GM18858 (cell line): ENCODE measurements at regions not wholly inside any gene's neighbourhood (a gene's known extent, or its start where the extent isn't known, plus 50 kb on each side); places are given as distances from the start of the nearest gene placed in this dataset.
"Not testable (repeated sequence)": the region's sequence is repeated elsewhere in the genome, so short reads cannot be mapped to it uniquely, and the experiment has no call there.

Source experiments
- ATAC-seq: cut with Tn5 transposase; IDR thresholded peaks from one replicate; pipeline ENCODE4 v1.9.1; 2021; ENCODE audit not compliant: unreplicated experiment

DNA sequence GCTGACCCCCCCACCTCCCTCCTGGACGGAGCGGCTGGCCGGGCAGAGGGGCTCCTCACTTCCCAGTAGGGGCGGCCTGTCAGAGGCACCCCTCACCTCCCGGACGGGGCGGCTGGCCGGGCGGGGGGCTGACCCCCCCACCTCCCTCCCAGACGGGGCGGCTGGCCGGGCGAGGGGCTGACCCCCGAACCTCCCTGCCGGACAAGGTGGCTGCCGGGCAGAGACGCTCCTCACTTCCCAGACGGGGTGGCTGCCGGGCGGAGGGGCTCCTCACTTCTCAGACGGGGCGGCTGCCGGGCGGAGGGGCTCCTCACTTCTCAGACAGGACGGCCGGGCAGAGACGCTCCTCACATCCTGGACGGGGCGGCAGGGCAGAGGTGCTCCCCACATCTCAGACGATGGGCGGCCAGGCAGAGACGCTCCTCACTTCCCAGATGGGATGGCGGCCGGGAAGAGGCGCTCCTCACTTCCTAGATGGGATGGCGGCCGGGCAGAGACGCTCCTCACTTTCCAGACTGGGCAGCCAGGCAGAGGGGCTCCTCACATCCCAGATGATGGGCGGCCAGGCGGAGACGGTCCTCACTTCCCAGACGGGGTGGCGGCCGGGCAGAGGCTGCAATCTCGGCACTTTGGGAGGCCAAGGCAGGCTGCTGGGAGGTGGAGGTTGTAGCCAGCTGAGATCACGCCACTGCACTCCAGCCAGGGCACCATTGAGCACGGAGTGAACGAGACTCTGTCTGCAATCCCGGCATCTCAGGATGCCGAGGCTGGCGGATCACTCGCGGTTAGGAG lies 66.2 kb upstream of the PAPPA2 start:
- ATAC-seq = not testable (repeated sequence)

- ATAC-seq = no peak
Observed at GRCh38 chr1:176391621-176392020, 71.4 kb upstream of the PAPPA2 start.

- no peak for ATAC-seq
Observed at GRCh38 chr1:176384841-176385240, 78.1 kb upstream of the PAPPA2 start.

DNA sequence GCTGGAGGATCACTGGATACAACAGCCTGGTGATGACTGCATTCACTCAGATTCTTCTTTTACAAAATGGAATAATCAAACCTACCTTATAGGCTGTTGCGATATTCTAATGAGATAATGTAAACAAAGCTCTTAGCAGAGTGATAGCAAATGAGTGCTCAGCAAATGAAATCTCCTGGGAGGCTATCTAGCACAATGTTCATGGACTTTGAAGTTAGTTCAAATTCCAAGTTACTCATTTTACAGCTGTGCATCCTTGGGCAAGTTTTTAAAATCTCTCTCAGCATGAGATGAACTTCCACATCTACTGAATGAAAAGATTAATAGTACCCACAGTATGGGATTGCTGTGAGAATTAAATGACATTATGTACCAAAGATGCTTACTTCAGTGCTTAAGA lies 80.8 kb upstream of the PAPPA2 start:
- no peak for ATAC-seq

DNA sequence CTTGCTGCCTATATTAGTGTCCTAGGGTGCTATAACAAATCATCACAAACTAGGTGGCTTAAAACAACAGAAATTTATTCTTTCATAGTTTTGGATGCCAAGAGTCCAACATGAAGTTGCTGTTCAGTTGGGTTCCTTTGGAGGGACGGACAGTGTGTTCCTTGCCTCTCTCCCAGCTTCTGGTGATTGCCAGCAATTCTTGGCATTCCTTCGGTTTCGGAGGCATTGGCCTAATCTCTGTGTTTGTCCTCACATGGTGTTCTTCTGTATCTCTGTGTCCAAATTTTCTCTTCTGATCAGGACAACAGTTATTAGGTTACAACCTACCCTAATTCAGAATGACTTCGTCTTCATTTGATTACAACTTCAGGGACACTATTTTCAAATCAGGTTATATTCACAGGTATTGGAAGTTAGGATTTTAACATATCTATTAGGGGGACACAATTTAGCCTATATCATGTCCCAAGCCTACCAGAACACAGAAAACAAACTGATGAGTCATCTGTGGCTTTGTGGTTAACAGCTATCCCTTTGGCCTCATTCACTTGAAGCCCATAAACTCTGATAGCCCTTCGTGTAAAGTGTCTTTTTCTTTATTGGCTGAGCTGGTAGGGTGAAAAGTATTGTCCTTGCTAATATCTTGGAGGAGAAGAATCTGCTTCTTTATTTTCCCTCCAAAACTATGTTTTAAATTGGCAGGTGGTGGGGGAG lies 83.2 kb upstream of the PAPPA2 start:
- ATAC-seq = no peak

- ATAC-seq = peak; percentile 79
Observed at GRCh38 chr1:176374967-176375569, 87.9 kb upstream of the PAPPA2 start.

- no peak for ATAC-seq
Observed at GRCh38 chr1:176364236-176364905, 98.6 kb upstream of the PAPPA2 start.

GRCh38 chr1:176349135-176349715 lies 113.8 kb upstream of the PAPPA2 start:
- not testable (repeated sequence) for ATAC-seq

- ATAC-seq = no peak
Observed at GRCh38 chr1:176341656-176342055, 121.3 kb upstream of the PAPPA2 start.

GRCh38 chr1:176338877-176339276 lies 124.1 kb upstream of the PAPPA2 start:
- ATAC-seq = no peak

- no peak for ATAC-seq
Observed at GRCh38 chr1:176330782-176331181, 123.7 kb upstream of the COP1 start.

GRCh38 chr1:176325664-176326063 lies 118.6 kb upstream of the COP1 start:
- no peak for ATAC-seq

DNA sequence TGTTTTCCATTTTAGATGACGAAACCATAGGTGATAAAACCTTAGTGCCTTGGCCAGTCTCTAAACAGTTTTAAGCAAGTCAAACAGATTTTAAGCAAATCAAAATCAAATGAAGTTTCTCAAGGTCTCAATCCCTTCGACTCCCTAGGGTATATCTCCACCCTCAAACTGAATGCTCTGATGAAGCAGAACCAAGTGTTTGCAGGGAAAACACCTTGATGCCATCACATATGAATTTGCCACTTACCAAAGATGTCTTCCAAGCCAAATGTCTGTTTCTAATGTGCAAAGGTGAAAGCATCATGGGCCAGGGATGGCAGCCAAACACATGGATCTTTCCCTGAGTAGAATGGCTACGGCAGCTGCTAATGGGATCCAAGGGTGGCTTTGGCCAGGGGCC lies 116.4 kb upstream of the COP1 start:
- ATAC-seq = no peak

DNA sequence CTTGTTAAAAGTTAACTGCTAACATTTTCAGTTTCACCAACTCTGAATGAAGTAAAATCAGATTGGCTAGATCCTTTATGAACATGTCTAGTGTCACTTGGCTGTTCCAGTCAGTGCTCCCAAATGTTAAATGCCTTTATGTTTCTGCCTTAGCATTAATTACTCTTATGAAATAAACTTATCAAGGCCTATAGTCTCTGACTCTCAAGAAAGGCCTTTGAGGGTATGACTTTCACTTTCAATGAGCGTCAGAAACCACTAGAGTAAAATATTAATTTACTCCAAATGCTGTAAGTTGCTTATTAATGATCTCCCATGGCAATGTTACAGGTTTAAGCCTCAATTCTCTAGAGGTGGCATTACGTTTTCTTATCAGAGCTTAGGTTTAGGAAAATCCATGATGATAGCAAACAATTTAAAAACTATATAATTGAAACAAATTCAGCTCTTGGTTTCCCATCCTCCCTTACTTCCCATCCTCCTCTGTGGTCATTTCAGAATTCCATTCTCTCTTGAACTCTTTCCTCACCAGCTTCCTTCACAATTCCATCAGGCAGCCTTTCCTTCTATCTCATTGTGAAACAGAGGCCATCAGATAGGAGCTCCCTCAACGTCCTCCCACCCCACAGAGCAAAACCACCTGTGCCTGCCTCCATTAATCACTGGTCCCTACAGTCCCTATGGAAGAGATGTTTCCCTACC lies 108.6 kb upstream of the COP1 start:
- peak; percentile 66 for ATAC-seq

DNA sequence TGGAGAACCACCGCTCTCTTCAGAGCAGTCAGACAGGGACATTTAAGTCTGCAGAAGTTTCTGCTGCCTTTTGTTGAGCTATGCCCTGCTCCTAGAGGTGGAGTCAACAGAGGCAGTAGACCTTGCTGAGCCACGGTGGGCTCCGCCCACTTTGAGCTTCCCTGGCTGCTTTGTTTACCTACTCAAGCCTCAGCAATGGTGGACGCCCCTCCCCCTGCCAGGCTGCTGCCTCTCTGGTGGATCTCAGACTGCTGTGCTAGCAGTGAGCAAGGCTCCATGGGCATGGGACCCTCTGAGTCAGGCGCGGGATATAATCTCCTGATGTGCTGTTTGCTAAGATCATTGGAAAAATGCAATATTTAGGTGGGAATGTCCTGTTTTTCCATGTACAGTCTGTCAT lies 89.5 kb upstream of the COP1 start:
- ATAC-seq = not testable (repeated sequence)

DNA sequence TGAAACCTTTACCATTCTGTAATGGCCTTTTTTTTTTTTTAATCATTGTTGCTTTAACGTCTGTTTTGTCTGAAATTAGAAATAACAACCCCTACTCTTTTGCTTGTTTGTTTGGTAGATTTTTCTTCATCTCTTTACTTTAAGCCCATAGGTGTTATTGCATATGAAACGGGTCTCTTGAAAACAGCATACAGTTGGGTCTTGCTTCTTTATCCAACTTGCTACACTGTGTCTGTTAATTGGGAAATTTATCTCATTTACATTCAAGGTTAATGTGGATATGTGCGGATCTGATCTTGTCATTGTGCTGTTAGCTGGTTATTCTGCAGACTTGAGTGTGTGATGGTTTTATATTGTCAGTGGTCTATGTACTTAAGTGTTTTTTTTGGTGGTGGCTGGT lies 78.9 kb upstream of the COP1 start:
- ATAC-seq = no peak

DNA sequence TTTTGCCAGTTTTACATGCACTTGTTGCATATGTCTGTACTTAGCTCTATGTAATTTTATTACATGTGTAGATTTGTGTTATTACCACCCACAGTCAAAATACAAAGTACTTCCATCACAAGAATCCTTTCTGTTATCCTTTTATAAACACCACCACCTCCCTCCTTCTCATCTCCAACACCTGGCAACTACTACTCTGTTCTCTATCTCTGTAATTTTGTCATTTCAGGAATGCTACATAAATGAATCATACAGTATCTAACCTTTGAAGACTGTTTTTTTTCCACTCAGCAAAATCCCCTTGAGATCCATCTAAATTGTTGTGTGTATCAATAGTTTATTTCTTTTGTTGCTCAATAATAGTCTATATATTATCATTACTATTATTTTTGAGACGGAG lies 64.5 kb upstream of the COP1 start:
- ATAC-seq = no peak
